HL-60 (cell line): ENCODE measurements at regions not wholly inside any gene's neighbourhood (a gene's known extent, or its start where the extent isn't known, plus 50 kb on each side); places are given as distances from the start of the nearest gene placed in this dataset.

Experiments
- DNase-seq, 2 experiments: peaks; one replicate each; pipeline ENCODE4 v3.0.0-alpha.2; 2010 to 2020; ENCODE audit warnings: low read depth in 1 of 2, low spot score in 1 of 2
- H3K27ac ChIP-seq: fragments of 250-450 bp; sonication (Bioruptor Pico); replicated peaks from 2 replicates; pipeline ENCODE4 v1.5.1; 2020; ENCODE audit warnings: mild to moderate bottlenecking, moderate library complexity
- H3K27me3 ChIP-seq: fragments of 250-450 bp; sonication (Bioruptor Pico); 2 replicates; pipeline ENCODE4 v1.5.1; 2021; ENCODE audit warnings: mild to moderate bottlenecking, moderate library complexity; ENCODE audit not compliant: insufficient read depth, poor library complexity, severe bottlenecking
- H3K4me3 ChIP-seq: replicated peaks from 2 replicates; pipeline ENCODE4 v1.5.1; 2011; ENCODE audit warnings: mild to moderate bottlenecking, control low read depth, low read length; ENCODE audit not compliant: insufficient read depth
- GABPA ChIP-seq: IDR thresholded peaks from 2 replicates; pipeline ENCODE4 v1.6.1; 2012; ENCODE audit warnings: low read depth
- POLR2AphosphoS5 ChIP-seq: IDR thresholded peaks from 2 replicates; pipeline ENCODE4 v1.6.1; 2012; ENCODE audit warnings: low read depth
- SPI1 ChIP-seq: IDR thresholded peaks from 2 replicates; pipeline ENCODE4 v1.6.1; 2012; ENCODE audit warnings: low read depth, mild to moderate bottlenecking, borderline replicate concordance
- TF ChIP-seq, protein P1 (sequence below): IDR thresholded peaks from 2 replicates; pipeline ENCODE4 v1.6.1; 2012; ENCODE audit warnings: low read depth; ENCODE audit not compliant: insufficient replicate concordance
- TF ChIP-seq, protein P2 (sequence below): IDR thresholded peaks from one replicate; pipeline ENCODE4 v1.5.1; 2011; ENCODE audit warnings: low read length, control low read depth, inconsistent platforms; ENCODE audit not compliant: insufficient read depth

- Histone ChIP-seq H3K27me3 (no peaks in the 10 kb centered on the region), H3K27ac (no peak overlapping the region), H3K4me3 (no peak overlapping the region)
- no peak for DNase-seq
- TF ChIP-seq GABPA (no peak), POLR2AphosphoS5 (no peak), SPI1 (no peak)
- TF ChIP-seq, protein P1, sequence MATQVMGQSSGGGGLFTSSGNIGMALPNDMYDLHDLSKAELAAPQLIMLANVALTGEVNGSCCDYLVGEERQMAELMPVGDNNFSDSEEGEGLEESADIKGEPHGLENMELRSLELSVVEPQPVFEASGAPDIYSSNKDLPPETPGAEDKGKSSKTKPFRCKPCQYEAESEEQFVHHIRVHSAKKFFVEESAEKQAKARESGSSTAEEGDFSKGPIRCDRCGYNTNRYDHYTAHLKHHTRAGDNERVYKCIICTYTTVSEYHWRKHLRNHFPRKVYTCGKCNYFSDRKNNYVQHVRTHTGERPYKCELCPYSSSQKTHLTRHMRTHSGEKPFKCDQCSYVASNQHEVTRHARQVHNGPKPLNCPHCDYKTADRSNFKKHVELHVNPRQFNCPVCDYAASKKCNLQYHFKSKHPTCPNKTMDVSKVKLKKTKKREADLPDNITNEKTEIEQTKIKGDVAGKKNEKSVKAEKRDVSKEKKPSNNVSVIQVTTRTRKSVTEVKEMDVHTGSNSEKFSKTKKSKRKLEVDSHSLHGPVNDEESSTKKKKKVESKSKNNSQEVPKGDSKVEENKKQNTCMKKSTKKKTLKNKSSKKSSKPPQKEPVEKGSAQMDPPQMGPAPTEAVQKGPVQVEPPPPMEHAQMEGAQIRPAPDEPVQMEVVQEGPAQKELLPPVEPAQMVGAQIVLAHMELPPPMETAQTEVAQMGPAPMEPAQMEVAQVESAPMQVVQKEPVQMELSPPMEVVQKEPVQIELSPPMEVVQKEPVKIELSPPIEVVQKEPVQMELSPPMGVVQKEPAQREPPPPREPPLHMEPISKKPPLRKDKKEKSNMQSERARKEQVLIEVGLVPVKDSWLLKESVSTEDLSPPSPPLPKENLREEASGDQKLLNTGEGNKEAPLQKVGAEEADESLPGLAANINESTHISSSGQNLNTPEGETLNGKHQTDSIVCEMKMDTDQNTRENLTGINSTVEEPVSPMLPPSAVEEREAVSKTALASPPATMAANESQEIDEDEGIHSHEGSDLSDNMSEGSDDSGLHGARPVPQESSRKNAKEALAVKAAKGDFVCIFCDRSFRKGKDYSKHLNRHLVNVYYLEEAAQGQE: no peak
- TF ChIP-seq, protein P2, sequence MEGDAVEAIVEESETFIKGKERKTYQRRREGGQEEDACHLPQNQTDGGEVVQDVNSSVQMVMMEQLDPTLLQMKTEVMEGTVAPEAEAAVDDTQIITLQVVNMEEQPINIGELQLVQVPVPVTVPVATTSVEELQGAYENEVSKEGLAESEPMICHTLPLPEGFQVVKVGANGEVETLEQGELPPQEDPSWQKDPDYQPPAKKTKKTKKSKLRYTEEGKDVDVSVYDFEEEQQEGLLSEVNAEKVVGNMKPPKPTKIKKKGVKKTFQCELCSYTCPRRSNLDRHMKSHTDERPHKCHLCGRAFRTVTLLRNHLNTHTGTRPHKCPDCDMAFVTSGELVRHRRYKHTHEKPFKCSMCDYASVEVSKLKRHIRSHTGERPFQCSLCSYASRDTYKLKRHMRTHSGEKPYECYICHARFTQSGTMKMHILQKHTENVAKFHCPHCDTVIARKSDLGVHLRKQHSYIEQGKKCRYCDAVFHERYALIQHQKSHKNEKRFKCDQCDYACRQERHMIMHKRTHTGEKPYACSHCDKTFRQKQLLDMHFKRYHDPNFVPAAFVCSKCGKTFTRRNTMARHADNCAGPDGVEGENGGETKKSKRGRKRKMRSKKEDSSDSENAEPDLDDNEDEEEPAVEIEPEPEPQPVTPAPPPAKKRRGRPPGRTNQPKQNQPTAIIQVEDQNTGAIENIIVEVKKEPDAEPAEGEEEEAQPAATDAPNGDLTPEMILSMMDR: no peak
Measured at GRCh38 chr5:164059471-164059870, 554.1 kb downstream of the MAT2B start.

DNA sequence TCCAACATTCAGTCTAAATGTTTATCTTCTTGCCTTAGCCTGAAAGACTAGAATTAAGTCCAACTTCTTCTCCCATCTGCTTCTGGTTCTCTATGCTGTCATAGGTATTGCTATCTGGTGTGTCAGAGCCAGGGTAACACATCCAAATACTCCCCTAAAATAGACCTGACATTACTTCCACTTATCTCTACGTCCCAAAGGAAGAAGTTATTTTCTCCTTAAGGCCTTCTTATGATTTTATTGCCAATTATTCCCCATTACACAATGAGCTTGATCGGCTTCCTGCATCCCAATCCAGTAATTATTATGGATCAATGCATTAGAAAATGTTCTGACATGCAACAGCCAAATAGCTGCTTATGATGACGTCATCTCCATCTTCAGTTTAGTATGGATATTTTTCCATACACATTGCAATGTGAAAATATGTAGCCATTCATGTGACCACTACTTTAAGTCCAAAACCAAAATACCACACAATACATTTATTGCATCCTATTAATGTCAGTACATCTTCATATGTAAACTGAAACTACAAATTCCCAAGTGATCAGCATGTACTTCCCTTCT lies 555.5 kb downstream of the MAT2B start:
- TF ChIP-seq POLR2AphosphoS5 (no peak), GABPA (no peak), SPI1 (no peak)
- TF ChIP-seq, protein P2: no peak
- TF ChIP-seq, protein P1: no peak
- DNase-seq: no peak
- no peaks in the 10 kb centered on the region for H3K27me3 ChIP-seq
- H3K27ac ChIP-seq: no peak overlapping the region
- H3K4me3 ChIP-seq: no peak overlapping the region

DNA sequence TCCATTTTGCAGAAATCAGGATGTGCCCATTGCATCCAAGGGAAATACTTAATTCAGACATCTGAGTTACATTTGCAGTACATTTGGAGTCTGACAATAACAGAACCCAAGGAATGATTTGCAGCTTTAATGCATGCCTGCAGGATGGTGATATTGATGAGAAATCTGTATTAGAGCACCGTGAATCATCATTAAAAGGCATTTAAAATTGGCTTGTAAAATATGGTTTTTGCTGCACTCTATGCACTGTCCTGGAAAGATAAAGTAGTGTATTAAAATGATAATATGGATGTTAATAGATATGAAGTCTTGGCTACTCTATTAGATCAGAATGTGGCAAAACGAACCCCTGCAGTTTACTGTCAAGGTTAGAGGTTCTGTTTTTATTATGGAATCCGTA lies 556.9 kb downstream of the MAT2B start:
- no peaks in the 10 kb centered on the region for H3K27me3 ChIP-seq
- no peak for TF ChIP-seq GABPA
- TF ChIP-seq, protein P1: no peak
- no peak for TF ChIP-seq POLR2AphosphoS5
- TF ChIP-seq, protein P2: no peak
- TF ChIP-seq SPI1: no peak
- H3K27ac ChIP-seq: no peak overlapping the region
- no peak overlapping the region for H3K4me3 ChIP-seq
- DNase-seq: no peak
